Ishikawa (cell line): ENCODE measurements at regions not wholly inside any gene's neighbourhood (a gene's known extent, or its start where the extent isn't known, plus 50 kb on each side); places are given as distances from the start of the nearest gene placed in this dataset.

Experiments used
- CEBPB ChIP-seq: IDR thresholded peaks from 2 replicates; pipeline ENCODE4 v1.6.1; 2012
- CREB1 ChIP-seq: IDR thresholded peaks from 2 replicates; pipeline ENCODE4 v1.6.1; 2012; ENCODE audit warnings: low read depth
- EGR1 ChIP-seq: IDR thresholded peaks from 2 replicates; pipeline ENCODE4 v1.6.1; 2012
- EP300 ChIP-seq: IDR thresholded peaks from 2 replicates; pipeline ENCODE4 v1.6.1; 2012; ENCODE audit warnings: borderline replicate concordance
- FOXM1 ChIP-seq: IDR thresholded peaks from 2 replicates; pipeline ENCODE4 v1.6.1; 2012; ENCODE audit warnings: low read depth, borderline replicate concordance
- NFIC ChIP-seq: IDR thresholded peaks from 2 replicates; pipeline ENCODE4 v1.6.1; 2012
- RAD21 ChIP-seq: IDR thresholded peaks from 2 replicates; pipeline ENCODE4 v1.6.1; 2012; ENCODE audit warnings: low read depth
- TAF1 ChIP-seq: IDR thresholded peaks from 2 replicates; pipeline ENCODE4 v1.6.1; 2012; ENCODE audit warnings: low read depth, mild to moderate bottlenecking
- TCF12 ChIP-seq: IDR thresholded peaks from 2 replicates; pipeline ENCODE4 v1.6.1; 2012; ENCODE audit warnings: low read depth
- TEAD4 ChIP-seq: IDR thresholded peaks from 2 replicates; pipeline ENCODE4 v1.6.1; 2012
- YY1 ChIP-seq: IDR thresholded peaks from 2 replicates; pipeline ENCODE4 v1.6.1; 2012; ENCODE audit warnings: low read depth
- ZBTB7A ChIP-seq: IDR thresholded peaks from 2 replicates; pipeline ENCODE4 v1.6.1; 2012; ENCODE audit warnings: low read depth
- TF ChIP-seq, protein P1 (sequence below): IDR thresholded peaks from 2 replicates; pipeline ENCODE4 v1.6.1; 2012
- TF ChIP-seq, protein P2 (sequence below): IDR thresholded peaks from 2 replicates; pipeline ENCODE4 v1.6.1; 2012
- TF ChIP-seq, protein P3 (sequence below): IDR thresholded peaks from 2 replicates; pipeline ENCODE4 v1.6.1; 2012; ENCODE audit warnings: low read depth, mild to moderate bottlenecking

DNA sequence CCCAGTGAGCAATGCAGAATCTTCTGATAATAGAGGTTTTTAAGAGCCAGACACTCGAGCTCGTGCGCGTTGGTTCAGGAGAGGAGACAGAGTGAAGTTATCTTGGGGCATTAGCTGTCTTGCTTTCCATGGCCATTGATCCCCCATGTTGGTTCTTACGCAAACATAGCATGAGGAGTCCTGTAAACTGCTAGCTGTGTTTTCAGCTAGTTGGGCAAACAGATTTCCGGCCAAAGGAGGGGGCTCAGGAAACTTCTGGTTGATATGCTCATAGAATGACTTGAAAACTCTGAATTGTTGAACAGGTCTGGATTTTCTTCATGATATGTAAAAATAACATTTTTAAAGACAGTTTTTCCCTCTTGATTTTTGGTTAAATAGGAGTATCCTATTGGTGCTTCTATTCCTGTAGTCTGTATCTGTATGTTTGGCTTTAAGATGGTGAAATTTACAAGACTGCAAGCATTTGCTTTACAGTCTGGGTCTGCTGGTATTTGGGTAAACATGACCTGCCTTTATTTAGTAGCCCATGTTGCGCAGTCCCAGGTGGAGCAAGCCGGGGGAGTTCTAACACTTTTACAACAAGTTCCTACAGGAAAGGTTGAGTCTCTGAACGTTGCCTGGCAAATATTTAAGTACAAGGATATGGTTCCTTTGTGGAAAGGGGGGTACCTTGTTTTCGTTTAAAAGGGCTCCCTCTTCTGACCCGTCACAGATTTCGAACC, 218.4 kb upstream of the KCND2 start:
- TF ChIP-seq, protein P1, sequence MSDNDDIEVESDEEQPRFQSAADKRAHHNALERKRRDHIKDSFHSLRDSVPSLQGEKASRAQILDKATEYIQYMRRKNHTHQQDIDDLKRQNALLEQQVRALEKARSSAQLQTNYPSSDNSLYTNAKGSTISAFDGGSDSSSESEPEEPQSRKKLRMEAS = no peak
- TF ChIP-seq CEBPB (no peak), YY1 (no peak), CREB1 (no peak), EGR1 (no peak), EP300 (no peak), RAD21 (no peak), ZBTB7A (no peak)
- TF ChIP-seq, protein P2, sequence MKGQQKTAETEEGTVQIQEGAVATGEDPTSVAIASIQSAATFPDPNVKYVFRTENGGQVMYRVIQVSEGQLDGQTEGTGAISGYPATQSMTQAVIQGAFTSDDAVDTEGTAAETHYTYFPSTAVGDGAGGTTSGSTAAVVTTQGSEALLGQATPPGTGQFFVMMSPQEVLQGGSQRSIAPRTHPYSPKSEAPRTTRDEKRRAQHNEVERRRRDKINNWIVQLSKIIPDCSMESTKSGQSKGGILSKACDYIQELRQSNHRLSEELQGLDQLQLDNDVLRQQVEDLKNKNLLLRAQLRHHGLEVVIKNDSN = no peak
- TF ChIP-seq, protein P3, sequence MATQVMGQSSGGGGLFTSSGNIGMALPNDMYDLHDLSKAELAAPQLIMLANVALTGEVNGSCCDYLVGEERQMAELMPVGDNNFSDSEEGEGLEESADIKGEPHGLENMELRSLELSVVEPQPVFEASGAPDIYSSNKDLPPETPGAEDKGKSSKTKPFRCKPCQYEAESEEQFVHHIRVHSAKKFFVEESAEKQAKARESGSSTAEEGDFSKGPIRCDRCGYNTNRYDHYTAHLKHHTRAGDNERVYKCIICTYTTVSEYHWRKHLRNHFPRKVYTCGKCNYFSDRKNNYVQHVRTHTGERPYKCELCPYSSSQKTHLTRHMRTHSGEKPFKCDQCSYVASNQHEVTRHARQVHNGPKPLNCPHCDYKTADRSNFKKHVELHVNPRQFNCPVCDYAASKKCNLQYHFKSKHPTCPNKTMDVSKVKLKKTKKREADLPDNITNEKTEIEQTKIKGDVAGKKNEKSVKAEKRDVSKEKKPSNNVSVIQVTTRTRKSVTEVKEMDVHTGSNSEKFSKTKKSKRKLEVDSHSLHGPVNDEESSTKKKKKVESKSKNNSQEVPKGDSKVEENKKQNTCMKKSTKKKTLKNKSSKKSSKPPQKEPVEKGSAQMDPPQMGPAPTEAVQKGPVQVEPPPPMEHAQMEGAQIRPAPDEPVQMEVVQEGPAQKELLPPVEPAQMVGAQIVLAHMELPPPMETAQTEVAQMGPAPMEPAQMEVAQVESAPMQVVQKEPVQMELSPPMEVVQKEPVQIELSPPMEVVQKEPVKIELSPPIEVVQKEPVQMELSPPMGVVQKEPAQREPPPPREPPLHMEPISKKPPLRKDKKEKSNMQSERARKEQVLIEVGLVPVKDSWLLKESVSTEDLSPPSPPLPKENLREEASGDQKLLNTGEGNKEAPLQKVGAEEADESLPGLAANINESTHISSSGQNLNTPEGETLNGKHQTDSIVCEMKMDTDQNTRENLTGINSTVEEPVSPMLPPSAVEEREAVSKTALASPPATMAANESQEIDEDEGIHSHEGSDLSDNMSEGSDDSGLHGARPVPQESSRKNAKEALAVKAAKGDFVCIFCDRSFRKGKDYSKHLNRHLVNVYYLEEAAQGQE = no peak

DNA sequence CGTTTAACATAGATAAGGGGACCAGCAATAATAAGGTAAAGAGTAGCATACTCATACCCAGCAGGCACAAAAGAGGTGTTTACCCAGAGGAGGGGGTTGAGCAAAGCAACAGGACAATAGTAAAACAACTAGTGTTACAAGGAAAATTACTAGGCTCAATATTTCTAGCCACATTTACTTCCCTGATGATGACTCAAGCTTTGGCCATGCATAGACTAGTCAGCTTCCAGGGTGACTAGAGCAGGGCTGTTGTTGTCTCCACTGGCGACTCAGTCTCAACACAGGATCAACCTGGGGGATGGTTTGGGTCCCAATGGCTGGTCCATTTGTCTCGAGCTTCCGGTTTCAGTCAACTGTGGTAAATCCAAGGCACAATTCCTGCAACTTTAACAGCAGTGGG, 217.7 kb upstream of the KCND2 start:
- TF ChIP-seq EGR1 (no peak), TCF12 (no peak), ZBTB7A (no peak)
- TF ChIP-seq, protein P3 = no peak

DNA sequence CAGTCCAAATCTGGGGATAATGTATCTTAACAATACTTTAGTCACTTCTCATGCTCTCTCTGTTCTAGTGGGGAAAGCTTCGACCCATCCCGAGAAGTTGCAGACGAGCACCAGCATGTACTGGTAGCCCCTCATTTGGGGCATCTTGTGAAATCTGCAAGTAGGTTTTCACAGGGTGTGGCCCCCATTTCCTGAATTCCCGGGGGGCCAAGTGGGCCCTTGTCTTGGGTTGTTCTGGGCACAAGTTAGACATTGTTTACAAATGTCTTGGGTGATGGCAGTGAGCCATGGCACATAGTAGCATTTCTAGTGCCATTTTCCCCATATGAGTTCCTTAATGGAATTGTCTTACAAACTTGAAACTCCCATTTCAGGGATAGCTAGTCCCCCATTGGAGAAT, 216.7 kb upstream of the KCND2 start:
- TF ChIP-seq, protein P1 = no peak
- no peak for TF ChIP-seq NFIC
- TF ChIP-seq EP300 = no peak
- no peak for TF ChIP-seq RAD21
- TF ChIP-seq TCF12 = no peak
- no peak for TF ChIP-seq YY1
- no peak for TF ChIP-seq ZBTB7A
- TF ChIP-seq EGR1 = no peak
- no peak for TF ChIP-seq TAF1
- TF ChIP-seq, protein P3 = no peak
- no peak for TF ChIP-seq CEBPB
- no peak for TF ChIP-seq CREB1
- no peak for TF ChIP-seq TEAD4
- TF ChIP-seq, protein P2 = no peak
- TF ChIP-seq FOXM1 = no peak

DNA sequence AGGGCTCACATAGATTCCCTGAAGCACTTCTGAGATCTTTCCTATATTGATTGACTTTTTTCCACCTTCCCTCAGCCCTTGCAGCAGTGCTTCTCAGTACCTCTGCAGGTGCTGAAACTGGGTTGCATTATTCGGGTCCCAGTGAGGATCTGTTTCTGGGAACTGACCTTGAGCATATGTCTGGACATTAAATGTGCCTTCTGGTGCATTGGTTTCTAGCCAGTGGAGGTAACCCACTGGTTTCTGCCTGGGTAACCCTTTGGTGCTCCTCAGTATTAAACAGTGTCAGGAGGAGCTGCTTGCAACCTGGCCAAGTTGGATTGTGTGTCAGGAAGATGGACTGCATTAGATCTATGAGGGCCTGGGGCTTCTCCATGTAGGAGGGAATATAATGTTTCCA, 213.3 kb upstream of the KCND2 start:
- TF ChIP-seq, protein P1 = no peak
- no peak for TF ChIP-seq FOXM1
- TF ChIP-seq TEAD4 = no peak
- TF ChIP-seq RAD21 = no peak
- TF ChIP-seq, protein P2 = no peak
- TF ChIP-seq CREB1 = no peak
- TF ChIP-seq TCF12 = no peak
- no peak for TF ChIP-seq EGR1
- no peak for TF ChIP-seq TAF1
- TF ChIP-seq YY1 = no peak
- no peak for TF ChIP-seq ZBTB7A
- TF ChIP-seq CEBPB = no peak
- TF ChIP-seq EP300 = no peak
- TF ChIP-seq, protein P3 = no peak
- no peak for TF ChIP-seq NFIC
